HCT116 (cell line): ENCODE measurements at regions not wholly inside any gene's neighbourhood (a gene's known extent, or its start where the extent isn't known, plus 50 kb on each side); places are given as distances from the start of the nearest gene placed in this dataset.
A peak's percentile ranks its signal among the peaks of the same experiment; 100 is the strongest.

Experiments used
- CEBPB ChIP-seq: IDR thresholded peaks from 2 replicates; pipeline ENCODE4 v1.6.1; 2012; ENCODE audit warnings: low read depth
- CTCF ChIP-seq, 3 experiments: fragments of 200-600 bp in 1 of 3; sonication (generic) in 1 of 3; IDR thresholded peaks in 2 of 3; conservative IDR thresholded peaks in 1 of 3; 2 replicates each; pipeline ENCODE4 v1.5.1; 2012 to 2017; ENCODE audit warnings: low read depth in 2 of 3, low read length in 2 of 3, antibody characterized with exemption in 1 of 3, borderline replicate concordance in 1 of 3, control low read depth in 1 of 3, mild to moderate bottlenecking in 1 of 3, mixed read lengths in 1 of 3, mixed run types in 1 of 3, moderate library complexity in 1 of 3; ENCODE audit not compliant: insufficient read depth in 1 of 3
- EZH2 ChIP-seq: fragments of 200-600 bp; sonication (generic); IDR thresholded peaks from 2 replicates; pipeline ENCODE4 v1.6.1; 2017; ENCODE audit warnings: antibody characterized with exemption, mixed run types
- JUND ChIP-seq: IDR thresholded peaks from 2 replicates; pipeline ENCODE4 v1.6.1; 2012
- MAX ChIP-seq: IDR thresholded peaks from 2 replicates; pipeline ENCODE4 v1.6.1; 2012
- POLR2AphosphoS5 ChIP-seq: IDR thresholded peaks from 2 replicates; pipeline ENCODE4 v1.6.1; 2011; ENCODE audit warnings: mild to moderate bottlenecking, low read depth, low read length, moderate library complexity
- RAD21 ChIP-seq: IDR thresholded peaks from 2 replicates; pipeline ENCODE4 v1.6.1; 2012; ENCODE audit warnings: low read depth, mild to moderate bottlenecking
- REST ChIP-seq: IDR thresholded peaks from 2 replicates; pipeline ENCODE4 v1.6.1; 2012; ENCODE audit warnings: low read depth
- YY1 ChIP-seq: IDR thresholded peaks from 2 replicates; pipeline ENCODE4 v1.6.1; 2011; ENCODE audit warnings: low read length, low read depth, moderate library complexity, mild to moderate bottlenecking; ENCODE audit not compliant: insufficient replicate concordance; ENCODE audit errors: extremely low read depth

- no peak for TF ChIP-seq CTCF (IDR thresholded peaks at IDR 0.05 in 2 of 3, conservative IDR thresholded peaks at IDR 0.05 in 1 of 3; ENCODE audit: borderline replicate concordance in 1 of 3, insufficient read depth in 1 of 3, low read depth in 2 of 3, low read length in 2 of 3)
- no peak for TF ChIP-seq REST
- 0 out of 2 replicates have a peak, but pooled peaks have one; percentile 23 for TF ChIP-seq CEBPB
- peak; percentile 42; the same call in 1 of the 2 replicates for TF ChIP-seq JUND
- no peak for TF ChIP-seq YY1
- no peak for TF ChIP-seq EZH2
- no peak for TF ChIP-seq POLR2AphosphoS5
- TF ChIP-seq RAD21, result no peak
- TF ChIP-seq MAX, result no peak
Measured at GRCh38 chrX:10922159-10922558, 189.0 kb upstream of the HCCS start.
